Stimulated activated CD4-positive, alpha-beta T cell treated with anti-CD3 and anti-CD28 coated beads, Interleukin-4, amount 100 ng/mL, for 24 hours (primary cell): ENCODE measurements at regions not wholly inside any gene's neighbourhood (a gene's known extent, or its start where the extent isn't known, plus 50 kb on each side); places are given as distances from the start of the nearest gene placed in this dataset.

Experiments used
- DNase-seq: peaks from one replicate; pipeline ENCODE4 v3.0.0-alpha.2; 2020

DNA sequence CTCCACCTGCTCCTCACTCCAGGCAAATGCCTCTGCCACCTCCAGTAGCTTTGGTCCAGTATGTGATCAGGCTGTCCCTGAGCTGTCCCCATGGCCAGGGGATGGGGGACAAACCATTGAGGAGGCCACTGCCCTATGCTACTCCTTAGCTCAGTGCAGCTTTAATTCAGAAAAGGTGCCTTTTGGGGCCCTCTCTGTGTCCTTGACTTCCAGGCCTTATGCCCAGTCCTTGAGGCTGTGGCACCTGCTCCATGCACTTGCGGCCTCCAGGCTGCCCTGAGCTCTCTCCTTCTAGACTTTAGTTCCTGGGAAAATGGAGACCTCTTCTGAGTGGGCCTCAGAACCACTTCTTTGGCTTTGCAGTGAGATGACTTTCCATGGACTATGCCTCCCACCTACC lies 650.8 kb upstream of the CELF2 start:
- DNase-seq: no peak

DNA sequence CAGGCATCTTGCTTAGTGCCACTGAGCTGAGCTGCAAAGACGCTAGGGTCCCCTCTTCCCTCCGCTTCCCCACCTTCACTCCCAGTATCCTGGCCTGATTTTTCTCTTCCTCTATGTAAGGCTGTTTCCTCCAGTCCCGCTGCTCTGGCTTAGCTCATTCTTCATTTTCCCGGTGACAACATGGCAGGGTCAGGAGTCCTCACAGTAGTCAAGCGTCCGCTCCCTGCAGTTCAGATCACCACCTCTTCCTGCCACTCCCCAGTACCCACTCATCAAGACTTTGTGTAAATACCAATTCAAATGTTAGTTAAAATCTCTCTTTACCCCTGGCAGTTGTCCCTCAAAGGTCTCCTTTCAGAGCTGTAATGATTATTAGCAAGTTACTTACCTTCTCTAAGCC lies 650.4 kb upstream of the CELF2 start:
- no peak for DNase-seq

DNA sequence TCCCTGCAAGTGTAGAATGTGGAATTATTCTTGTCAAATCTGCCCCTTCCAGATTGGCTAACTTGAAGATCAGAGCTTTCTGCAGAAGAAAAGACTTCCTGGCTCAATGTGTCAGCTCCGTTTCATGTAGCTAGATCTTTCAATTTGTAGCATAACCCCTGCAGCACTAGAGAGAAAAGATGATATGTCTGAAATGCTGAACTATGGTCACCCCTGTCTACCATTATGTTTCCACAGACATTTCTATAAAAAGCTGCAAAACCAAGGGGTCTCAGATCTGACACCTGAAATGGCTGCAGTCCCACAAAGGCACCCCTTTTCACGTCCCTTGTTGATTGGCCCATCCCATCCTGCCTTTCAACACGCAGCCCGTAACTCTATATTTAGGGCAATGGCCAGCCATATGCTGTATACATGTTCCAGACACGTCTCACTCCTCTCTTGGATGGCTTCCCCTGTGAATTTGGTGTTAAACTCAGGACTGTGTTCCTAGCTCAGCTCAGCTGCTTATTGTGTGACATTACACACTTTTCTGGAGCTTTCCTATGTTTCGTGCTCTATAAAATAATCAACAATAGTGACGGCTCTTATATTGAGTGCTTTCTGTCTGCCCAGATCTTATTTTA lies 648.6 kb upstream of the CELF2 start:
- DNase-seq: no peak

DNA sequence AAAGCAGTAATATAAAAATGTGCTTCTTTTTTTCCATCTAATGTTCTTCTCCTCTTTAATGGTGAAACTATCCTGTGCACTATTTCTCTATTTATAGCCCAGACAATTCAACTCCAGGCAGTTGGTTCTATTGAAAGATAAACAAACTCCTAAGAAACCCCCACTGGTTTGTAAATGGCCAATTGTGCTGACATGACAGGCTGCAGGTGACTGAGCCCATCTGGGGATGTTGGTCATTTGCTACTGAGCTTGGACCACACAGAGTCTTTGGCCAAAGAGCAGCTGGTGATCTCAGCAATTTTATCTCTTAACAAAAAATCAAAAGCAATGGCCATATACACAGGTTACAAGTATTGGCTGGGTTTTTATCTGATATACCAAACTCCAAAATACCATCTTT lies 631.8 kb upstream of the CELF2 start:
- DNase-seq: no peak

DNA sequence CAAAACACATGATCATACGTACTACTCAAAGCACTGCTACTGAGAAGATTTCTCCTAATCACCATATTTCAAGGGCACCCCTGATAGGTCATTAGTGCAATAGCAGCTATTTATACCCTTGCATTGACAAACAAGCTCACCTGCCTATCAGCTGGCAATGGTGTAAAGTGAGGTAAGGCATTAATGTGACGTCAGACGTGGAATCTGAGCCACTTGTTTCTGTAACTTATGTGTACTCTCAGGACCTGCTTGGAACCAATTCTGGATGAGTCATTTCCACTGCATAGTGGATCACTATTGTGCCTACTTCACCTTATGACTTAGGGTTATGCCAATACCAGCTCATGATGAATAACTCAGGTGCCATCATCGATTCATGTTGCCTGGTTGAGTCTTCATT lies 628.5 kb upstream of the CELF2 start:
- no peak for DNase-seq

DNA sequence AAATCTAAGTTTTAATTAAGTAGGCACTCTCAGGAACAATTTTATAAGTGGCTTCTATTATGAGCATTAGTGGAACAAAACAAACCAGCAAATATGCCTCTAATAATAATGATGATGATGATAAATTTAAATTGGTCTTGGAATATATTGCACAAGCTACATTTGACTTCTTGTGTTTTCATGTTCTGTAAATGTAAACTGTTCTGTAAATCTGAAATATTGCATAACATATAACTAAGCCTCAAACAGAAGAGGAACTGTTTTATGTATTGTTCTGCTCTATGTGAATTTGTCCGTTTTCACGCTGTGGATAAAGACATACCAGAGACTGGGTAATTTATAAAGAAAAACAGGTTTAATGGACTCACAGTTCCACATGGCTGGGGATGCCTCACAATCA lies 625.2 kb upstream of the CELF2 start:
- no peak for DNase-seq

DNA sequence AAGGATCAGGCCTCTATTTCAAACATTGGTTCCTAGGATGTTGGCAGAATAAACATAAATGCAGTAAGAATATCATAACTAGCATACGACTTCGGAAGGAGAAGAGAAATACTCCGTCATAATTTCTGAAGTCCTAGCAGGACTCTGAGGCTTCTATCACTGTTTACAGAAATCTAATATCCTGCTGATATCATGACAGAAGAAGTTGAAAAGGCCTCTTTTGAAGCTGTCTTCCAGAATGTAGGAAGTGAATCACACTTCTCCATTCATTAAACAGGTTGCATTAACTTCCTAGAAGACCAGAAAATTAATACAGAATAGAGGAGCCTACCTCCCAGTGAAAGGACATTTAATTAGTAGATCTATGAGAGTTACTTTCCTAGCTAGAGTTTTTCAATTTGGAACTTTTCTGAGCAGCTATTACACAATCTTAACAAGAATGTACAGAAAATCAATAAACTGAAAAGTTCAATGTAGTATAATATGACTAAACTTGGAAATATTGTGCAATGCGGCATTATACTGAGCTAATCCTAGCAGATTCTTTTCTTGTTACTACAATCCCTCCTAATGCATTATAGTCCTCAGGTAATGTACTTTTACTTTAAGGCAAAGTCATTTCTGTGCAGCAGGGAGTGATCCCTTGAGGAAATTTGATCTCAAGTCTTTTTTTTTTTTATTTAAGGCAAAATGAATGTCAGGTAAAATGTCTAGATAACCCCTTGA lies 622.6 kb upstream of the CELF2 start:
- no peak for DNase-seq

DNA sequence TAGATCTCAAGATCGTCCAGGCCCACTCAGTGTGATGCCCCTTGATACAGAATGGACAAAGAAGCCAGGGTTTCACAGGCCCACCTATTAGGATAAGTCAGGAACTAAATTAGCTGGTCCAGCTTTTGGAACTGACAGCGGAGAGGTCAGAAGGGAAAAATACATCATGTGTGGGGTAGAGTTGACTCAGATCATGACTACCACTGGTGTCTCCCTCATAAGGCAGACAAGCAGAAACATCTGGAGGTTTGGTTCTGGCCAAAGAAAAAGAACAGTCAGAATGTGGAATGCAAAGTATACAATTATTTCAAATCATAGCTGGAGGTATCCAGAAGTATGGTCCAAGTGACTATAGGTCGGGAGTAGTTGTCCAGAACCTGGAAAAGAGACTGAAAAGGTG lies 621.1 kb upstream of the CELF2 start:
- DNase-seq: no peak

DNA sequence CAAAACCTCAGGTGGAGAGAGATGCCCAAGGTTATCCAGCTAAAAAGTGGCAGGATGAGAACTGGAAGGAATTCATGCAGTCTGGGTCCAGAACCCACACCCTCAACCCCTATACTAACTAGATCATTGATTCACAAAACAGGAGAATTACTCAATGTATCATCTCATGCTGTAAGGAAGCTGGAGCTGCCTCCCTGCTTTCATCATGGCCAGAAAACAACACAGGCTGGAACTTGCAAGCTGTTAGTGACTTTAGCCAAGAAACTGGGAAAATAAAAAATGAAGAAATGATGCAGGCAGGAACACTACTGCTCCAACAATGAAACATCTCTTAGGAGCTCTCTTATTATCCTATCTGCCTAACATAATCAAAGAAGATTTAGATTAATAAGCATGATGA lies 619.8 kb upstream of the CELF2 start:
- DNase-seq: no peak

DNA sequence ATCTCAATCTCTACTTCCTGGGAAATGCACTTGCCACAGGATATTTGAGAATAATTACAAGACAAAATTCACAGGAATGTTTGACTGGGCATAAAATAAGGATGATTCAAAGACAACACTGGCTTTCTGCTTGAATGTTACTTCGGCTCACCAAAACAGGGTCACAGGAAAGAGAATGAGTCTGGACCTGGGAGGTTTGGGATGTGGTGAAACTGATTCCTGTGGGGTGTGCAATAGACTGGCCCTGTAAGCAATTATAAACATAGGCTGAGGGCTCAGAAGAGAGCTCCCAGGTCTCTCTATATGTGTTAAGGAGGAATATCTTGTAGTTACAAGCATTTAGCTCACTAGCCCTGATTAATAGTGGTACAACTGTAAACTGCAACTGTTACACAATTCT lies 613.9 kb upstream of the CELF2 start:
- DNase-seq: no peak

DNA sequence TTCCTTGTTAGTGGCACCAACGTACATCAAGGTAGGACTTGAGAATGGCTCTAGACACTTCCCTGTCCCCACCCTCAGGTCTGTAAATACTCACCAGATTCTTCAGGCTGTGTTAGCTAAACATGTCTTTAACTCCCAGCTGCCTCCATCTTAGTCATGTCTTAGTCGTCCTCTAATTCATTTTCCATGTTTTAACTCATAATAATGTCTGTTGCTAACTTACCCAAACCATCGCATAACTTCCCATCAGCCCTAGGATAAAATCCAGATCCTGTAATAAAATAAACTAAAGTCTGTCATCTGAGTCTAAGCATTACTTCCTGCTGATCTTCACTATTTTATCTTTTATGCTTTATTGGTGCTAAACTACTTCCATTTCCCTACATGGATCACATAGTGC lies 600.0 kb upstream of the CELF2 start:
- no peak for DNase-seq

DNA sequence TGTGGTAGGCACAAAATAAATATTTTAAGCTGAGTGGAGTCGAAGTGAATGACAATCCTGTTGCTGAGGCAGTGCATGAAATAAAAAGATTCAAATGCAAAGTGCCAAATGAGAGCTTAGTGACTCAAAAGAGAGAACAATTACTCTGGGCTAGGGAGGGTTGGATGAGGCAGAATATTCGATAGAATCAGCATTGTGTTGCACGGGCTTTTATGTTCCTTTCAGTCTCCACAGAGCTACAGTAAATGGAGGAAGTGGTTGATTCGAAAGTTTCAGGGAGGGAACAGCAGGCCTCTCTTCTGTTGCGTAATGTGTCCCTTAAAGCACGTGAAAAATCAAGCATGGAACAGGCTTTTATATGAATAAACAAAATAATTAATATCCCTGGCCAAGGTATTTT lies 599.3 kb upstream of the CELF2 start:
- no peak for DNase-seq

DNA sequence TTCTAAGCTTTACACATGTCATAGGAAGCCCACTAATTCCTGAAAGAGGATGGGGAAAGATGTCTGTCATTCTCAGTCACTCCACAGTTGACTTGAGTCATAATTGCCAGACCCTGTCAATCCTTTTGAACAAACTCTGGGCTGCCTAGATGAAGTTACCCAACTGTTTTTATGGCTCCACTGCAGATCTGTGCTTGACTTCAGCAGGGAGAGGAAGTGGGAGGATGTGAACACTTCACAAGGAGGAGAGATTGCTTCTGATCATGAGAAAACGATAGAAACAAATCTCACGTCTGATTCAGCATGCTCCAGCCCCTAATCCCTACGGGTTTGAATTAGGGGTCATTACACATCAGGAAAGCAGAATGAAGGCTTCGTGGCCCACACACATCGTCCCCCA lies 596.6 kb upstream of the CELF2 start:
- DNase-seq: no peak

DNA sequence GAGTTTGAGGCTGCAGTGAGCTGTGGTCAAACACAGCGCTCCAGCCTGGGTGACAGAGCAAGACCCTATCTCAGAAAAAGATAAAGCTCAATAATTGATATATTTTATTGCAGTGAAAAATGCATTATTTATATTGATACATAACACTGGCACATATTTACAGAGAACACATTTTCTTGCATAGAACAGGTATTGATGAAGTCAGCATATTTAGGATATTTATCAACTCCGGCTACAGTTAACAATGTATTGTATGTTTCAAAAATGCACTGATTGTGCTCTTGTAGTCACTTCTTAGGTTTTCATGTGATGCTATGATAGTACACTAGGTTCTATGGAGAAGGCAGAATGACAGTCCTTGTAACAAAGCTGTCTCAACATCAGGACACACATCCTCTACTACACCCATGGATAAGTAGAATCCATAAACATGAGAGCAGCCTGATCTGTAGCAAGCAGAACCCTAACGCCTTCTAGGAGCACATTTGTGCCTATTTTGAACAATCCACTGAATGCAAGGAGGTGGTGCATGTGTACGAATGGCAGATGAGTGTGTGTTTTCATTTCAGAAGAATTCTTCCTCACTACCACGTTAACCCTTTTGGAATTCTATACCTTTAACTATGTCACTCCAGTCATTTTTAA lies 586.1 kb upstream of the CELF2 start:
- DNase-seq: no peak

DNA sequence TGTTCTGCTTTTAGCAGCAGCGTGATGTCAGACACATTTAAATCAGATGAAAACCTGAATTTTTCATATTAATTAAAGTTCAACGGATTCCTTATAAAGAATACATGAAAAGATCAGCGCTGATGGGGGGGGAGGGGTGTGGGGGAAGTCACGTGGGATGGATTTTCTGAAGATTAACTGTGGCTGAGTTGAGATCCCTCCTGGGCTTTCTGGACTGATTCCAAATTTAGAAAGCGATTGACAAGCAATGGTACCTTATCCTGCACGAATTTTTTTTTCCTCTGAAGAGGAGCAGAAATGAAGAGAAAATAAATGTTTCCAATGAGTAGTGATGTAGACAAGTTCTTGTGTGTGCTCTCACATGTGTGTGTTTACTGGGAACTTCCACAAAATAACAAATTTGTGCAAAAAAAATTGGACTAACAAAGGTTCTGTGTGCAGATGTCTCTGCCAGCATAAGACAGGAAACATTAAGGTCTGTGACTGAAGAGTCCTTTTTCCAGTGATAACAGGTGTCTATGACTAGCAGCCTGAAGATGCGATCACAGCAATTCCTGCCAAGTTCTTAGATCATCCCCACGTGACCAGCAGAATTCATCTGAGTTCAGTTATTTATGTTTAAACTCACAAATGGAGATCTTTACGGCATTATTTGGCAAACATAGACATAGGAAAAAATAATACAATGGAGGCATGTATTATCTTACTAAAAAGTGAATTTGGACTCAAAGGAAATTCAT lies 585.2 kb upstream of the CELF2 start:
- DNase-seq: no peak

DNA sequence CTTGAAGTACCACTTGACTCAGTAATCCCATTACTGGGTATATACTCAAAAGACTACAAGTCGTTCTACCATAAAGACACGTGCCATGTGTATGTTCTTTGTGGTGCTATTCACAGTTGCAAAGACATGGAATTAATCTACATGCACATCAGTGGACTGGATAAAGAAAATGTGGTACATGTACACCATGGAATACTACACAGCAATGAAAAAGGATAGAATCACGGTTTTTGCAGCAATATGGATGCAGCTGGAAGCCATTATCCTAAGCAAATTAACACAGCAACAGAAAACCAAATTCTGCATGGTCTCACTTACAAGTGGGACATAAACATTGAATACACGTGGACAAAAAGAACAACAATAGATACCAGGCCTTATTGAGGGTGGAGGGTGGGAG lies 583.4 kb upstream of the CELF2 start:
- DNase-seq: no peak

DNA sequence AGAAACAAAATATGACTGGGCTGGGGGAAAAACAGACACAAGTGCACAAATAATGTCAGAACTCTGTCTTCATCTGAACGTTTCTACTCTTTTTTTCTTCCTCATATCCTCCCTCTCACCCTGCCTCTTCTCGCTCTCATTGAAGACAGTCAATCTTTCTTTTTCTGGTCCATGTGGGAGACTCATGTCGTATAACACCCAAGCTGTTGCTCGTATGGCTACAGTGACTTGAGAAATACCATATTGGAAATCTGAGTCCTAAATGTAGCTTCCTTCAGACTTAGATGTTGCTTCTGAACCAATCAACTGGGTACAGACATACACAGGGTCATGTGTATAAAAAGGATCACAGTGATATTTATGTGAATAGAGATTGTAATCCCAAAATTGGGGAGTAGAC lies 579.8 kb upstream of the CELF2 start:
- no peak for DNase-seq

DNA sequence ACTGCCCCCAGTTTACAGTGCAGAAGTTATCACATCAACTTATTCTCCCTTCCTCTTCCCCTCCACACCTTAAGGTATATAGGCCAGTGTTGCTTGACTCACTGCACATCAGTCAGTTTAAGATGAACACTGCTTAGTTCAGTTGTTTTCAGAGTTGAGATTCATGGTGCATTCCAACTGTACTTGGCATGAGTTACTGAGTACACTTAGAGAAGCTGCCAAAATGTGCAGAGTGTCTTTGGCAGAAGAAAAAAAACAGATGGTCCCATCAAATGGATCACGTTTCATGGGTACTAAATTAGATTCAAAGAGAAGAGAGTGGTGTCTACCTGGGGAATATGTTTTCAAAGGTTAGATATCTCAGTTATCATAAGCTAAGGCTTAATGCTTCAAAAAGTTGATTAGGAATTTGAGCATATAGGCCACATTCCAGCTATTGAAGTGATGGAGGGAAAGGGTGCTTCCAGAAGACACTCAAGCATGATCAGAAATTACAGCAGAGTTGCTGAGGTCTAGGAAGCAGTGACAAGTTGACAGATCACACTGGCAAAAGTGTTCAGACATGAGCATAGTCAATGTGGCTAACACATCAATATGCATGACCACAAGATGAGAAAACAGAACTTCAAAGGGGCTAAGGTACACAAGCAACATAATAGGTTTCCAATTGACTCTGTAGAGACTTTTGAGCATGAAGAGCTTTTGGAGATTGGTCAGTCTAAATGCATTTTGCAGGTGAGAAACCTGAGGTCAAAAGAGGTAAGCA lies 579.2 kb upstream of the CELF2 start:
- no peak for DNase-seq

DNA sequence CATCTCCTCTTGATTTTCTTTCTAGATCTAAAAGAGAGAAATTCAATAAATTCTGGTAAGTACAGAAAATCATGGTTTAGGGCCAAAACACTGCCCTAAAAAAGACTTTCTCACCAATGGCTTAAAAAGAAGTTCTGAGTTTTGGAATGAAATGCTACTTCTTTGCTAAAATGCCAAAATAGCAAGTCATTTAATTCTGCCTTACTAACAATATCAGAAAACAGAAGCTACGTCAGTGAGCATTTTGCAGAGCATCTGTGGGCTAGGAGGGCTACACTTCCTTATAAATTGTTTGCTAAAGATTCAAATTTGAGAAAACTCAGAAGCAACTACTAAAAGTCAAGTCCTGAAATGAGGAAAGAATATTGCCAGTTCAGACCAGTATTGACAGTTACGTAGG lies 560.8 kb upstream of the CELF2 start:
- no peak for DNase-seq

DNA sequence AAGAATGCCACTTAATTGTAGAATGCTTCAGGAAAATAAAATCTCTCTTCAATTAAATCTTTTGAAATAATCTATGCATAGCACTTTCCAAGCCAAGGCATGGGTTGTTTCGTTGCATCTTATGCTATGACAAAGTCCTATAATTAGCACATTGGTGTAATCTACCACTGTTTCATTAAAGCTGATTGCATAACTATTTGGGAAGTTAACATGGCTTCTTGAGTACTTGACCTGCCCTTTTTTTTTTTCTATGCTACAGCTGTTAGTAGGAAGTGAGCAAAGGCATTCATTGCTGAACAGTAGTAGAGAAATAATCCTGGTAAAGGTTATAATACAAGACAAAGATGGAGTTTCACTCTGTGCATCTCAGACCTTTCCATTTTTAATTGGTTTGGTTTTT lies 557.2 kb upstream of the CELF2 start:
- DNase-seq: no peak

DNA sequence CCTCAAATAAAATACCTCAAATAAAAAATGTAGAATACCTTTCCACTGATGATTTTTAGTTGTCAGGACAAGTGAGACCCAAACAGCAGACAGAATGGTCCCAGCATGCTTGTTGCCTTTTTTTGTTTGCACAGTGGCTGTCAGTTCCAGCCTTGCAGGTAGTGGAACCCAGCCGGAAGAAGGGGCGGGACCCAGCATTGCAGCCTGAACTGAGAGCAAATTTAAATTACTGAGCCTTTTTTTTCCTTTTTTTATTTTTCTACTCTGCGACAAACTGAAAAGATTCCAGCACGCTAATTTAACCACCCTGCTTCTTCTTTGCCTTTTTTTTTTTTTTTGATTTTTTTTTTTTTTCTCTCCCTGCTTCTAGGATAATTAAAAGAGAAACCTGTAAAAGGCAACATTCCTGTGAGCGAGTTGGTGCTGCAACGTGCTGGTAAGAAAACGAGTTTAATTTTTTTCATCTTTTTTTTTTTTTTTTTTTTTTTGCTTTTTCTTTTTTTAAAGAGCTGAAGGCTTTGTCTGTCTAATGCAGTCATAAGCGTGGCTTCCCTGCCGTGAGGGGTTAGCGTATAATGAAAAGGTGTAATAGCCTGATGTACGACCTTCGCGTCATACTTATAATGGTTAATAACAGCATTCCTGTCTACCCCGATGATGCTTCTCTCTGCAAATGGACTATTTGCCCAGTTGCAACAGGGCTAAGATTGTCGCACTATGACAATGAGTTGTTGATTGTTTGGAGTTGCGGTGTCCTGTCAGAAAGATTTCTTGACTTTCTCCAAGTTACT lies 555.3 kb upstream of the CELF2 start:
- DNase-seq: no peak

DNA sequence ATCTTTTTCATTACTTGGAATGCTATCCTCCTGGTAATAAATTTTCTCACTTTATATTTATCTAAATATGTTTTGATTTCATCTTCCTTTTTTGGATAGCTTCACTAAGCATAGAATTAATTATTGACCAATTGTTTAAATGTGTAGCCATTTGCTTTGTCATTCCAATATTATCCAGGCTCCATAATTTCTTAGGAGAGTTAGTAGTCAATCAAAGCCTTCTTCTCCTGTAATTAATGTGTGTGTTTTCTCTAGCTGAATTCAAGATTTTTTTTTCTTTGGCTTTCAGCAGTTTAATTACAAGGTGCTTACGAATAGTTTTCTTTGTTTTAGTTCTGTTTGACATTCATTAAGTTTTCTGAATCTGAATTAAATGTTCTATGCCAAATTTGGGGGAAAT lies 545.9 kb upstream of the CELF2 start:
- no peak for DNase-seq
